NCI-H187 treated with DMSO at 0.1 percent for 48 hours (cell line): ENCODE measurements at regions not wholly inside any gene's neighbourhood (a gene's known extent, or its start where the extent isn't known, plus 50 kb on each side); places are given as distances from the start of the nearest gene placed in this dataset.
"Not testable (repeated sequence)": the region's sequence is repeated elsewhere in the genome, so short reads cannot be mapped to it uniquely, and the experiment has no call there.

Experiments used
- DNase-seq: peaks from one replicate; lab custom pipeline; 2025; lab: John Stamatoyannopoulos, UW

DNA sequence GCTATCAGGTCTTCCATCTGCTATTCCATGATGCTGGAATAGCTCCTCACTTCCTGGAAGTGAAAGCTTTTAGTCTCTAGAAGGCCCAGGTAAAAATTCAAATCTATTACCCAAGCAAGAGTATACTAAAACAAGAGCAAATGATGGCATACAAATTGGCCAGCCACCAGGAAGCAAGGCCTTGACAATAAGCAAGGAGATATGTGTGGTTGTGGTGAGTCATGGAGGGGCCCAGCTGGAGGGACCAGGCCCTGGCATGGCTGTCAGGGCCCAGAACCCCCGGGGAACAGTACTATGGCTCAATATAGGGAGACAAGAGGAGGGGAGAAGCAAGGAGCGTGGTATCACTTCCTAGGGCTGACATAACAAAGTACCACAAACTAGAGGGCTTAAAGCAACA lies 358.7 kb downstream of the RRAGC start:
- DNase-seq: no peak

GRCh38 chr1:38500352-38500751 lies 359.2 kb downstream of the RRAGC start:
- no peak for DNase-seq

GRCh38 chr1:38498686-38499085 lies 360.9 kb downstream of the RRAGC start:
- DNase-seq: no peak

DNA sequence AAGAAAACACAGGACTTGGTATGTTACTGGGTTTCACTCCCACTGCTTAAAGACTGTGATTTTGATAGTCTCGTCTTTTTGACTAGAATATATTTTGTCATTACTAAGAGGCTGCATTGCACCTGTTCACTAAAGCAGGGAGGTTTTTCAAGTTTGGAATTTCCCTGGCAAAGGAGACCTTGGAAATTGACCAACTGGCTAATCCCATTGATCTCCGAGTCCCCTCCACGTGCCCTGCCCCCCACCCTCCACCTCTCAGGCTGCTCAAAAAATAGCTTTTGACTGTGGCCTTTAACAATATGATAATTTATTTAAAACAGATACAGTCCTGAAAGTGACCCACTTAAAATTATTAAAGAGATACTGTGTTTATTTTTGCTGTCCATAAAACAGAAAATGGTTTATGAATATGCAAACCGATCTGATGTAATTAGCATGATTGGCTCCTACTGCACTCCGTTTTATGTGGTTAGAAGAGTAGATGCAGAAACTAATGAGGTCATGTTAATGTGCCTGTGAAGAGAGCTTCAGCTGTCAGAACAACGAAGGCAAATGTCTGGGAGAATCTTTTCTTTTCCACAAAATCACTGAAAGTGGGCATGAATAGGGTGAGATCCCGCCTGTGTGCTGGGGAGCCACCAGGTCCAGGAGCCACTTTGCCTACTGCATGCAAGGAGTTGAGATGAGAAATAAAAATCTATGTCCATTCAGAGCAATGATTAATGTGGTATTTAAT lies 361.5 kb downstream of the RRAGC start:
- no peak for DNase-seq

- DNase-seq: not testable (repeated sequence)
Observed at GRCh38 chr1:38493306-38493705, 366.3 kb downstream of the RRAGC start.

DNA sequence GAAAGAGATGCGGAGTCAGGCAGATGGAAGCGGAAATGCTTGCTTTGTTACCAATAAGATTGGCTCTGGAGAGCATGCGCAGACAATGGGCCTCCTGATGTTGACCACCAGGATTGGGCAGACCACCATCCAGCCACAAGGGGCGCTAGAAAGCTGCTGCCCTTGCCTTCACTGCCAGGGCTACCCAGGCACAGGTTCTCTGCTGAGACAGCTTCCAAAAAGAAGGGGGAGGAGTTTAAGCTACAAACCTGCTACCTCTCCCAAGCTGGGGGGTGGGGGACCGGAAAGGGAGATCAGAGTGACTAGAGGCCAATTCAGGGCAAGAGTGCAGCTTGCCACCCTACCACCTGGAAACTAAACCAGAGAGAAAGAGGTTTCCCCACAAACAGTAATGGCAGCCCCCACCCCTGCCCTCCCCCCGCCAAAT lies 369.7 kb downstream of the RRAGC start:
- DNase-seq: no peak

DNA sequence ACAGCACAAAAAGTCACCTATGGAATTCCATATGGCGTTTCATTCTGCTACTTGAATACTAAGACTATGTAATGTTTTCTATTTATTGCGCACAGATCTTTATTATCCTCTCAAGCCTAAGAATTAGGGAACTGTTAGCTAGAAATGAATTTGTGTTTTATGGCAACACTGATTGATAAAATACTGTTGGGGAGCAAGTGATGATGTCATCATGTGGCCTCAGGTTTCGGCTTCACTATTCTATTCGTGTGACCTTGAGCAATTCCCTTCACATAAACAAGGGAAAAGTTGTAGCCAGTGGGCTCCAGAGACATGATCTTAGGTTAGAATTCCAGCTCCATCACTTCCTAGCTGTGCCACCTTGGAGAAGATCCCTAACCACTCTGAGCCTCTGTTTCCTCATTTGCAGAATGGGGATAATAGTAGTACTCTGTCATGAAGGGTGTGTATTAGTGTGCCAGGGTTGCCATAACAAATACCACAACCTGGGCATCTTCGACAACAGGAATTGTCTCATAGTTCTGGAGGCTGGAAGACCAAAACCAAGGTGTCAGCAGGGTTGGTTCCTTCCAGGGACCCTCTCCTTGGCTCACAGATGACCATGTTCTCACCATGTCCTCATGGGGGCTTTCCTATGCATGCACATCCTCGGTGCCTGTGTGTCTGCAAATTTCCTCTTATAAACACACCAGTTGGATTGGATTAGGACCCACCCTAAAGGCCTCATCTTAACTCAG lies 371.2 kb downstream of the RRAGC start:
- DNase-seq: no peak

- DNase-seq: no peak
Observed at GRCh38 chr1:38487396-38487795, 372.2 kb downstream of the RRAGC start.

DNA sequence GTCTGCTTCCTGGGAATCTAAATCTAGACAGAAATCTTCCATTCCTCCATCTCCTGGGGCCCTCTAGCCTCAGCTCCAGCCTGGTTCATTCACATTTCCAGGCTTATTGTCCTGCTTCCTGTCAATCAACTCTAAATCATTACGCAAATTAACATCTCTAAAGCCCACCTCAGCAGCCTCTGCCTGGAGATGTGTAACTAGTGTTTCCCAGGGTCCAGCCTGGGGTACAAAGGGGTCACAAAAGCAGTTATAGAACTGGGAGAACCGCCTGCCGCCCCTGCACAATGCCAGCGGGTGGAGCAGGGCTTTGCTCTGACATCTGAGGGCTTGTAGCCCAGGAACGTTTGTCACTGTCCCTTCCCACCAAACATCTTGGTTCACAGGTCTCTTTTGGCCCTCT lies 373.5 kb downstream of the RRAGC start:
- no peak for DNase-seq

- DNase-seq: no peak
Observed at GRCh38 chr1:38481871-38482826, 377.4 kb downstream of the RRAGC start.

- DNase-seq: not testable (repeated sequence)
Observed at GRCh38 chr1:38479662-38480061, 379.9 kb downstream of the RRAGC start.

DNA sequence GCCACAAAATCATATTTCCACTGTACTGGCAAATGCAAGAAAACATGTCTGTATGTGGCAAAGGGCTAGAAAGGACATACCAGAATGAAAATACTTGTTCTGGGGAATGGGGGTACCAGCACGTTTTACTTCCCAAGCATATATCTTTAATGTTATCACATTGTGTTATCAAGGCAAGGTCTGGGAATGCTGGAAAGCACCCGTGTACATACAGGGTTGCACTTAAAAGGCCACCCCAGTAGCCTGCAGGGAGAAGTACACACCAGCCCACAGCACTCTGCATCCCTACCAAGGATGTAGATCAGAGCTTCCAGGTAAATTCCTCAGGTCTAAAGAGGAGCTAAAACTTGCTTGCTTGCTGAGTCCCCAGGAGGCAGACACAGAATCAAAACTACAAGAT lies 381.8 kb downstream of the RRAGC start:
- DNase-seq: no peak

- no peak for DNase-seq
Observed at GRCh38 chr1:38476850-38477178, 382.8 kb downstream of the RRAGC start.

DNA sequence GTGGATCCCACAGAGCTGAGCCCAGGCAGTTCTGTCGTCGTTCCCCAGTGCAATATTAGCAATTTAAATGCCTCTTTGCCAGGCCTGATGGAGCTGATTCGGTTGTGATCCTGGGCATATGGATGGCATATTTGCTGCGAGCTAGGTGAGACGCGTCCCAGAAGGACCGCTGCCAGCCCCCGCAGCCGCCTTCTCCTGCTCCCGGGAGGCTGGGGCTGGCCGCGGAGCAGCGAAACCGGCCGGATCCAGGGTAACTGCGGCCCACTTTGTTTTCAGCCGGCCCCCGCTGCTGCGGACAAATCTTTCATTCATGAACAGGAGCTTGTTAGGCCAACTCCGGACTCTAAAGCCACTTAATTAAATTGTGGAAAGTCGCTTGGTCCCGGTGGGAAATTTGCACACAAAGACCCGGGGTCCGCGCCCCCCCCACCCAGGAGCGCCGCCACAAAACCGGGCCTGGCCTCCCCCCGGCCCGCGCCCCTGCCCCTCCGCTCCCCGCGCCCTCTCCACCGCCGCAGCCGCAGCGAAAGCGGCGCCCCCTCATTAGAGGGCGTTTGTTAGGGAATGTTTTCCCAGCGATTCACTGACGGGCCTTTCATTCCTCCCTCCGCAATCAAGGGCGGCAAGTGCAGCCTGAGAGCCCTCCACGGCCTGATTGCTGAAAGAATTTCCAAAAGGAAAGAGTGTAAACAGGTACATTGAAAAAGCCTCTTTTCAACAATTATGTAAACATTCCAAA lies 383.3 kb downstream of the RRAGC start:
- DNase-seq: no peak

DNA sequence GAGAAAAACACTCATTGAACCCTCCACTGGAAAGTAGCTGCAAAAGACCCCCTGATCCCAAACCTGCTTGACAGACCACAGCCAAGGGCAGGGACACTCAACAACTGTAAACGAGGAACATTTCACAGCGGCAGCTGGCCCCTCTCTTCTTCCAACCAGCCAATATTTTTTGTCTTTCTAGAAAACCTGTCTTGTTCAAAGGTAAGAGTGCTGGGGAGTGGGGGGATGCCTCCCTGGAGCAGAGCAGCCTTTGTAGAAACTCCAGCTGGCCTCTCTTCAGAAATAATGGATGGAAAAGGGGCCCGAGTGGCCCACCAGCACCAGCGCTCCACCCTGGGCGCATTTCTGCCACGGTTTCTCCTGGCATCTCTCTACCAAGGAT lies 384.0 kb downstream of the RRAGC start:
- no peak for DNase-seq

GRCh38 chr1:38474738-38475623 lies 384.6 kb downstream of the RRAGC start:
- no peak for DNase-seq

GRCh38 chr1:38466487-38466886 lies 393.1 kb downstream of the RRAGC start:
- DNase-seq: no peak

DNA sequence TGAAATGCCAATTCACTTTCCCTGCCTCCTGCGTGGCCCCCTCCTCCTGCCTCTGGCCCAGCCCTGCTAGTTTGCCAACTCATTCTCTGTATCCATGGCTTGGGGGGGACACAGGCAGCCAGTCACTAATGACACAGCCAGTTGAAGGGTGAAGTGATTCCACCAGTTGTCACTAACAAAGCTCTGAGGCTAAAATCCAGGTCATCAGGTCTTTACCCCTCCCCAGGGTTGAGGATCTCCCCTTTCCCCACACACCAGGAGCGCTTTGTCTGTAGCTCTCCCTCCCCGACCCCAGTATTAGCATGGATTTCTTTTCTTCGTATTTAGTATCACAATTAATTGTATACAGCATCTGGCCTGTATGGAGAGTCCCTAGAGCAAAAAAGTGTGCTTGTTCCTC lies 394.1 kb downstream of the RRAGC start:
- no peak for DNase-seq

- DNase-seq: no peak
Observed at GRCh38 chr1:38464071-38464661, 395.4 kb downstream of the RRAGC start.

DNA sequence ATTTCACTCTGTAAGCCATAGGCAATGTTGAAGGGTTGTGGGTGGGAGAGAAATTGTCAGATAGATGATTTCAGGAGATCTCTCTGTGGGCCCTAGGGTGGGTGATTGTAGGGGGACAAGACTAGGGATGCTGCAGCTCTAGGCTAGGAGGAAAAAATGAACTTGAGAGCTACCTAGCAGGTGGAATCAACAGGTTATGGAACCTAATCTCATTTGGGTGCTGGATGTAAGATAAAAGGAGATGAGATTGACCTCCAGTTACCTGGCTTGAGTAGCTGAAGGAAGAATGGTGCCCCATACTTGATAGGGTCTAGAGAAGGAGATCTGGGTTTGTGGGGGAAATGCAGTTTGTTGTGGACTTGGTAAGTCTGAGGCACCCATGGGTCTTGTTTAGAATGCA lies 396.5 kb downstream of the RRAGC start:
- no peak for DNase-seq

DNA sequence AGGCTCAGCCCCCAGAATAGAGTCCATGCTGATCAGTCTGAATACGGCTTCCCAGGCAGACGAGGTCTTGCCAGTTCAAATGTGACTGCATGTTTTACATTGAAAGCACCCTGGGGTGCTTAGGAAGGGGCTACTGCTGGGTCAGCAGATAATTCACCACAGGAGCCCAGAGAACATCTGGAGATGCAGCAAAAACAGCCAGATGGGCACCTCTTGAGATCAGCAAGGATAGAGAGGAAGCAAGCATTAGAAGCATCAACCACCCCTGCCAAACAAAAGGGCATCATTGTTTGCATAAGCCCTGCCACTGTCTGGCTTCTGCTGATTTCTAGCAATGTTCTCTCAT lies 403.1 kb downstream of the RRAGC start:
- no peak for DNase-seq
